ENCODE measurements at regions not wholly inside any gene's neighbourhood (a gene's known extent, or its start where the extent isn't known, plus 50 kb on each side); places are given as distances from the start of the nearest gene placed in this dataset.

DNA sequence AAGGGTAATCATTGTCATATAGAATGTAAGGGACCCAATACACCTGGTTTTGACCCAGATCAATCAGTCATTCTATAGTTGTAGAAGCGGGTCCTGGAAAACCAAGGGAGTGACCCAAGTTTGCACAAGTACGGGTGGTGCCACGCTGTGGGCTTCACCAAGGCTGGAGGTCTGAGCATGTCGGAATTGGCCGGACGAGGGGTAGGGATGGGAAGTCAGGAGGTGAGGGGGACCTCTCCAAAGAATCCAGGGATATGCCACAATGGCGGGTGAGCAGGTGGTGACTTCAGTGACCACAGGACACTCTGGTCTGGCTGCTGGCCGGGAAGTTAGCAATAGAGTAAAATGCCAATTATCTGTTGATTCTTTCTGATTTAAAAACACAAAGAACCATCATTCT lies 186.6 kb upstream of the FOXQ1 start:
- intact Hi-C loops (cut with DNase I), result no loop called here
- TF ChIP-seq, protein P1, sequence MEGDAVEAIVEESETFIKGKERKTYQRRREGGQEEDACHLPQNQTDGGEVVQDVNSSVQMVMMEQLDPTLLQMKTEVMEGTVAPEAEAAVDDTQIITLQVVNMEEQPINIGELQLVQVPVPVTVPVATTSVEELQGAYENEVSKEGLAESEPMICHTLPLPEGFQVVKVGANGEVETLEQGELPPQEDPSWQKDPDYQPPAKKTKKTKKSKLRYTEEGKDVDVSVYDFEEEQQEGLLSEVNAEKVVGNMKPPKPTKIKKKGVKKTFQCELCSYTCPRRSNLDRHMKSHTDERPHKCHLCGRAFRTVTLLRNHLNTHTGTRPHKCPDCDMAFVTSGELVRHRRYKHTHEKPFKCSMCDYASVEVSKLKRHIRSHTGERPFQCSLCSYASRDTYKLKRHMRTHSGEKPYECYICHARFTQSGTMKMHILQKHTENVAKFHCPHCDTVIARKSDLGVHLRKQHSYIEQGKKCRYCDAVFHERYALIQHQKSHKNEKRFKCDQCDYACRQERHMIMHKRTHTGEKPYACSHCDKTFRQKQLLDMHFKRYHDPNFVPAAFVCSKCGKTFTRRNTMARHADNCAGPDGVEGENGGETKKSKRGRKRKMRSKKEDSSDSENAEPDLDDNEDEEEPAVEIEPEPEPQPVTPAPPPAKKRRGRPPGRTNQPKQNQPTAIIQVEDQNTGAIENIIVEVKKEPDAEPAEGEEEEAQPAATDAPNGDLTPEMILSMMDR (IDR thresholded peaks at IDR 0.05), result no peak
- TF ChIP-seq POLR2A (IDR thresholded peaks at IDR 0.05), result no peak

DNA sequence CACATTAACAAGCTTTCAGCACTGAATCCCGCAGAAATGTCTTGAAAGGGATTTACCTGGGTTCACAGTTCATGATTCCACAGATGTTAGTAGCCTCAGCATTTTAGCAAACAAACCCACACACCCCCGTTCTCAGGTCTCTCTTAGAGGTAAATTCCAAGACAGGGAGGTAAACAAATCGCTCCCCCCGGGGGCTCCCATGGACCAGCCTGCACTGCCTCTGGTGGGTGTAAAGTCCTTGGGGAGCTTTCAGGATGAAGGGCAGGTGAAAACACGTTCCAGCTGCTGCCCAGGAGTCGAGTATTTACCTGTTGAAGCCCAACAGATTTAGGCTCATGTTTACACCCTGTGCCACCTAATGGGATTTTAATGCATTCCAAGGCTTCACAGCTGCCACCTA lies 187.0 kb upstream of the FOXQ1 start:
- H3K4me3 ChIP-seq, result no peak overlapping the region
- TF ChIP-seq, protein P1 (IDR thresholded peaks at IDR 0.05), result no peak
- no peak for TF ChIP-seq POLR2A (IDR thresholded peaks at IDR 0.05)
- WGBS, 2 donors, result 30 to 67% methylated on average over 6 of the region's 6 CpGs
- peaks cover 0 to 13% (median 7%) of the 10 kb centered on the region in 3 donors for H3K4me1 ChIP-seq
- no peaks in the 10 kb centered on the region for H3K36me3 ChIP-seq
- H3K9me3 ChIP-seq, result no peaks in the 10 kb centered on the region
- DNase-seq, result no peak
- H3K27ac ChIP-seq, result no peak overlapping the region
- intact Hi-C loops (cut with DNase I), result no loop called here
- no peaks in the 10 kb centered on the region for H3K27me3 ChIP-seq

More for the DNA sequence above, 186.6 kb upstream of the FOXQ1 start:
- H3K27me3 ChIP-seq, result no peaks in the 10 kb centered on the region
- WGBS, 2 donors, result 77 to 79% methylated on average over 8 of the region's 8 CpGs
- H3K9me3 ChIP-seq, result no peaks in the 10 kb centered on the region
- H3K4me1 ChIP-seq, result peaks cover 0 to 13% (median 7%) of the 10 kb centered on the region in 3 donors
- no peak overlapping the region for H3K27ac ChIP-seq
- H3K4me3 ChIP-seq, result no peak overlapping the region
- no peak for DNase-seq
- no peaks in the 10 kb centered on the region for H3K36me3 ChIP-seq

DNA sequence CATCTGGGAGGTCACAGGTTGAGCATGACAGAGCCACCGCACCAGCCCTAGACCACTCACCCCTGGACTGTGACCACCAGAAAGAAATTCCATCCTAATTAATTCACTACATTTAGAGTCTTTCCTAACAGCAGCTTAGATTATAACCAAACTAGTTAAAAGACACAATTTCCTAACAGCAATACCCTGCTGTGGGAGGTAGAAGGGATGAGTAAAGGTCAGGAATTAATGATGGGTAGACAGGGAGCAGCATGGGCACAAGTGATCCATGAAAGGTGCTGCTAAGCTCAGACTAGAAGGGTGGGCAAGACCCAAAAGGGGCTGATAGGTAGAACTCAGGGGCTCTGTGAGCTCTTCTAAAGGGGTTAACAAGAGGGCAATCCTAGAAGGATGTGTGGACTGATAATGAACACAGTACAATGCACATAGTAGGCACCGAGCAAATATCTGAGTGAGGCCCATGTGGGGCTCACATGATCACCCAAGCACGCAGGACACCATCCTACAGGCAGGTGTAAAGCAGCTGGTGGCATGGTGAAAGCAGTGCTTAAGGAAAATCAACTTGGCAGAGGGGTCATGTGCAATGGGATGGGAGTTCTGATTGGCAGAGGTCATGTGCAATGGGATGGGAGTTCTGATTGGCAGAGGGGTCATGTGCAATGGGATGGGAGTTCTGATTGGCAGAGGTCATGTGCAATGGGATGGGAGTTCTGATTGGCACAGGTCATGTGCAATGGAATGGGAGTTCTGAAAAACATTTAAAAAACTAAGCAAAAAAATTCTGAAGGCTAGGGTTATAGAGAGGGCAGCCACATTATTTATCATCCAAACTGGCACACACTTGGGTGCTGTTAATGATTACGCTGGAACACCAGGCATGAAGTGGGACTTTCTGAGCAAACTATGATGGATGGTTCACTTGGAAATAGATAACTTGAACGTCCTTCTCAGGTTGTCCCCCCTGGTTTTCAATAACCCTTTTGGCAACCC lies 188.2 kb upstream of the FOXQ1 start:
- DNase-seq, result no peak
- TF ChIP-seq, protein P1 (IDR thresholded peaks at IDR 0.05), result no peak
- no peak for TF ChIP-seq POLR2A (IDR thresholded peaks at IDR 0.05)
- Histone ChIP-seq H3K4me3 (no peak overlapping the region), H3K4me1 (peaks cover 0 to 13% (median 7%) of the 10 kb centered on the region in 3 donors), H3K36me3 (no peaks in the 10 kb centered on the region), H3K27ac (no peak overlapping the region), H3K27me3 (no peaks in the 10 kb centered on the region), H3K9me3 (no peaks in the 10 kb centered on the region)
- 60 to 61% methylated on average over 5 of the region's 5 CpGs for whole genome bisulfite sequencing, 2 donors
- intact Hi-C loops (cut with DNase I), result no loop called here

DNA sequence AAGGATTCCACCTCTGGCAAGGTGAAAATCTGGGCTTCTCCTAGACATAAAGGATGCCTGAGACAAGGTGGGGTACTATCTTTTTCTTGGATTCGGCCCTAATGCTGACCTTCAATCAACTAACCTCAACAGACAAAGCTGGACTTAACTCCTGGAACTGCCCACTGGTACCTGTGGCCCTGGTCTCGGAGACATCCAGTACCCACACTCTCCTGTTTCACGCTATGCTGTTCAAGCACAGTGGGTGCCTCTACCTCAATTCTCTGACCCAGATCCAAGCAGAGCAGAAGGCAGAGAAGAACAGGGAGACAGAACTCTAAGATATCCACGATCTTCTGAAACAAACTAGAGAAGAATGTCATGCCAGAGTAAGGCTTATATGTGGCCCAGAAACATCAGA lies 189.8 kb upstream of the FOXQ1 start:
- H3K4me1 ChIP-seq, result peaks cover 0 to 13% (median 7%) of the 10 kb centered on the region in 3 donors
- no peak for DNase-seq

DNA sequence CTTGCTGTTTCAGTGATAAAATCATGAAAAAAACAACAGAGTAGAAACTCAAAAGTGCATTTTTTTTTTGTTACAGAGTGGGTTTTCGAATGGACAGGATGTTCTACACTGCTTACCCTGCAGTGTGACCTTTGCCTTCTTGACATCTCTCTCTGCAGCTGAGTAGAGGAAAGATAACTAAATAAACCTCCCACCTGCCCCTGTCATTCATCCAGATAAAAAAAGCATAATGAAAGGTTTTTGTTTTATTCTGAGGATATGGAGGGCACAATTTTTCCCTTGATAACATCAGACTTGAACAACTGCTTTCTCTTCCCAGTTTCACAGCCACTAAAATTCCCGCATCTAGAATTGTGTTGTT lies 193.6 kb upstream of the FOXQ1 start:
- no peak for TF ChIP-seq POLR2A (IDR thresholded peaks at IDR 0.05)
- TF ChIP-seq, protein P1 (IDR thresholded peaks at IDR 0.05), result no peak

More for the DNA sequence above, 189.8 kb upstream of the FOXQ1 start:
- Histone ChIP-seq H3K9me3 (no peaks in the 10 kb centered on the region), H3K36me3 (no peaks in the 10 kb centered on the region), H3K4me3 (no peak overlapping the region), H3K27ac (no peak overlapping the region), H3K27me3 (no peaks in the 10 kb centered on the region)
- 71 to 97% methylated on average over 2 to 4 of the region's 4 CpGs for WGBS, 2 donors
- TF ChIP-seq, protein P1 (IDR thresholded peaks at IDR 0.05), result no peak
- no peak for TF ChIP-seq POLR2A (IDR thresholded peaks at IDR 0.05)
- intact Hi-C loops (cut with DNase I), result no loop called here

More for the DNA sequence above, 193.6 kb upstream of the FOXQ1 start:
- H3K27ac ChIP-seq, result no peak overlapping the region
- H3K4me1 ChIP-seq, result peaks cover 0 to 7% (median 0%) of the 10 kb centered on the region in 3 donors
- DNase-seq, result no peak
- H3K9me3 ChIP-seq, result no peaks in the 10 kb centered on the region
- intact Hi-C loops (cut with DNase I), result no loop called here
- H3K27me3 ChIP-seq, result no peaks in the 10 kb centered on the region
- 77 to 83% methylated on average over 2 of the region's 2 CpGs for WGBS, 2 donors
- H3K4me3 ChIP-seq, result no peak overlapping the region
- H3K36me3 ChIP-seq, result no peaks in the 10 kb centered on the region

Measured in esophagus squamous epithelium (tissue), 5 donors.